Panc1 (cell line): ENCODE measurements at regions not wholly inside any gene's neighbourhood (a gene's known extent, or its start where the extent isn't known, plus 50 kb on each side); places are given as distances from the start of the nearest gene placed in this dataset.

ENCODE experiments used
- ATAC-seq: fragments of 200-7000 bp; cut with Tn5 transposase; 2 replicates; pipeline ENCODE4 v1.9.1; 2020; ENCODE audit warnings: mild to moderate bottlenecking, moderate library complexity
- BruUV-seq: library from RNA; stranded (reverse); fragments of 400-500 nt; replicated peaks from 2 replicates; lab custom pipeline; 2021; lab: Mats Ljungman, UMichigan
- CTCF ChIA-PET: fragments of 300-600 bp; sonication (Branson Sonifier 250); formaldehyde crosslinking; loops from one replicate; lab custom pipeline; 2022; ENCODE audit warnings: antibody characterized with exemption; lab: Charles Lee
- POLR2A ChIA-PET: fragments of 300-600 bp; sonication (Branson Sonifier 250); formaldehyde crosslinking; loops from one replicate; lab custom pipeline; 2022; ENCODE audit warnings: antibody characterized with exemption; lab: Charles Lee
- DNase-seq: peaks from one replicate; pipeline ENCODE4 v3.0.0-alpha.2; 2010; ENCODE audit warnings: low read depth, low spot score
- H3K27ac ChIP-seq: 2 replicates; pipeline ENCODE4 v1.5.1; 2011; ENCODE audit warnings: mild to moderate bottlenecking, low read length, inconsistent platforms
- H3K27me3 ChIP-seq: fragments of 200-500 bp; sonication (Bioruptor generic); 2 replicates; pipeline ENCODE4 v1.6.0; 2014; ENCODE audit warnings: low read length, inconsistent platforms; ENCODE audit not compliant: control insufficient read depth, insufficient read depth
- H3K36me3 ChIP-seq: fragments of 200-500 bp; sonication (Bioruptor generic); 2 replicates; pipeline ENCODE4 v1.5.1; 2014; ENCODE audit warnings: inconsistent platforms, mild to moderate bottlenecking, low read length, moderate library complexity; ENCODE audit not compliant: control insufficient read depth, insufficient read depth
- H3K4me1 ChIP-seq: 2 replicates; pipeline ENCODE4 v1.5.1; 2011; ENCODE audit warnings: inconsistent platforms, mild to moderate bottlenecking, low read length, moderate library complexity; ENCODE audit not compliant: control insufficient read depth, insufficient read depth
- H3K4me3 ChIP-seq, 2 experiments: 2 replicates each; pipeline ENCODE4 v1.5.1; 2011 to 2012; ENCODE audit warnings: low read depth in 2 of 2, low read length in 2 of 2, mild to moderate bottlenecking in 2 of 2, inconsistent platforms in 1 of 2, moderate library complexity in 1 of 2
- H3K9me3 ChIP-seq: fragments of 200-500 bp; sonication (Bioruptor generic); 2 replicates; pipeline ENCODE4 v1.5.1; 2014; ENCODE audit warnings: low read depth, mild to moderate bottlenecking, inconsistent platforms, low read length, moderate library complexity; ENCODE audit not compliant: control insufficient read depth, insufficient read depth
- POLR2AphosphoS5 ChIP-seq: IDR thresholded peaks from 2 replicates; pipeline ENCODE4 v1.6.1; 2012; ENCODE audit warnings: mild to moderate bottlenecking, low read depth, low read length, moderate library complexity
- SIN3A ChIP-seq: IDR thresholded peaks from 2 replicates; pipeline ENCODE4 v1.6.1; 2012; ENCODE audit warnings: low read depth, mild to moderate bottlenecking, low read length, moderate library complexity, borderline replicate concordance; ENCODE audit not compliant: insufficient read depth
- TCF7L2 ChIP-seq: IDR thresholded peaks from 2 replicates; pipeline ENCODE4 v1.6.1; 2011; ENCODE audit warnings: mild to moderate bottlenecking, low read depth, low read length, inconsistent platforms
- in situ Hi-C: cut with HindIII; loops from 2 replicates; pipeline ENCODE4 v1.10.0; 2016; ENCODE audit warnings: low sequenced_read_pairs, low pct_unique_long_range_greater_than_20kb
- intact Hi-C: fragments of 100-400 bp; cut with micrococcal nuclease; formaldehyde crosslinking; loops from one replicate; pipeline ENCODE4 v1.10.0; 2022; ENCODE audit not compliant: unreplicated experiment
- TF ChIP-seq, protein P1 (sequence below), 2 experiments: IDR thresholded peaks; 2 replicates each; pipeline ENCODE4 v1.6.1; 2011 to 2012; ENCODE audit warnings: low read depth in 2 of 2, control low read depth in 1 of 2, low read length in 1 of 2, mild to moderate bottlenecking in 1 of 2, moderate library complexity in 1 of 2; ENCODE audit not compliant: insufficient read depth in 1 of 2
- TF ChIP-seq, protein P2 (sequence below): fragments of 450-650 bp; IDR thresholded peaks from 2 replicates; pipeline ENCODE4 v1.5.1; 2017; ENCODE audit warnings: mild to moderate bottlenecking

DNA sequence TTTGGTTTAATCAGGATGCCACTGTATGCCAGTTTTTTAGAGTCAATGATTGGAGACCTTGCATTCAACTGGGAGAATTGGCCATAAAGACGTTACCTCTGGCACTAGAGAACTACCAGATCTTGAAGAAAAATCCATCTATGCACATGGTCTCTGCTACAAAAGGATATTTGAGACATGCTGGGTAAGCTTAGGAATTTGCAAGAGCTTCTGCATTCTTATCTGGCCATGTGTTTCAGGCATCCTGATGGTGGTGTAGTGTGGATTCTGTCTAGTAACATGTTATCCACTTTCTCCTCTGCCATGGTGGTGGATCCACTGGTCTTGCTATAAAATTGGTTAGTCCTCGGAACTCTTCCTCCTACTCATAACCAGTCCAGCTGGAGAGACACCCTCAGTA lies 185.3 kb upstream of the WDFY3 start:
- no peak overlapping the region for H3K27ac ChIP-seq
- in situ Hi-C loops (no loop called here), intact Hi-C loops (no loop called here)
- no peaks in the 10 kb centered on the region for H3K36me3 ChIP-seq
- H3K4me3 ChIP-seq = no peak overlapping the region
- ChIA-PET POLR2A (no interaction called here), CTCF (no interaction called here)
- H3K4me1 ChIP-seq = peaks cover 3% of the 10 kb centered on the region; the same call in 1 of the 2 replicates
- TF ChIP-seq, protein P1, sequence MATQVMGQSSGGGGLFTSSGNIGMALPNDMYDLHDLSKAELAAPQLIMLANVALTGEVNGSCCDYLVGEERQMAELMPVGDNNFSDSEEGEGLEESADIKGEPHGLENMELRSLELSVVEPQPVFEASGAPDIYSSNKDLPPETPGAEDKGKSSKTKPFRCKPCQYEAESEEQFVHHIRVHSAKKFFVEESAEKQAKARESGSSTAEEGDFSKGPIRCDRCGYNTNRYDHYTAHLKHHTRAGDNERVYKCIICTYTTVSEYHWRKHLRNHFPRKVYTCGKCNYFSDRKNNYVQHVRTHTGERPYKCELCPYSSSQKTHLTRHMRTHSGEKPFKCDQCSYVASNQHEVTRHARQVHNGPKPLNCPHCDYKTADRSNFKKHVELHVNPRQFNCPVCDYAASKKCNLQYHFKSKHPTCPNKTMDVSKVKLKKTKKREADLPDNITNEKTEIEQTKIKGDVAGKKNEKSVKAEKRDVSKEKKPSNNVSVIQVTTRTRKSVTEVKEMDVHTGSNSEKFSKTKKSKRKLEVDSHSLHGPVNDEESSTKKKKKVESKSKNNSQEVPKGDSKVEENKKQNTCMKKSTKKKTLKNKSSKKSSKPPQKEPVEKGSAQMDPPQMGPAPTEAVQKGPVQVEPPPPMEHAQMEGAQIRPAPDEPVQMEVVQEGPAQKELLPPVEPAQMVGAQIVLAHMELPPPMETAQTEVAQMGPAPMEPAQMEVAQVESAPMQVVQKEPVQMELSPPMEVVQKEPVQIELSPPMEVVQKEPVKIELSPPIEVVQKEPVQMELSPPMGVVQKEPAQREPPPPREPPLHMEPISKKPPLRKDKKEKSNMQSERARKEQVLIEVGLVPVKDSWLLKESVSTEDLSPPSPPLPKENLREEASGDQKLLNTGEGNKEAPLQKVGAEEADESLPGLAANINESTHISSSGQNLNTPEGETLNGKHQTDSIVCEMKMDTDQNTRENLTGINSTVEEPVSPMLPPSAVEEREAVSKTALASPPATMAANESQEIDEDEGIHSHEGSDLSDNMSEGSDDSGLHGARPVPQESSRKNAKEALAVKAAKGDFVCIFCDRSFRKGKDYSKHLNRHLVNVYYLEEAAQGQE (IDR thresholded peaks at IDR 0.05; ENCODE audit: insufficient read depth in 1 of 2, low read depth in 2 of 2, low read length in 1 of 2) = no peak
- TF ChIP-seq POLR2AphosphoS5 = no peak
- ATAC-seq = no peak
- no peaks in the 10 kb centered on the region for H3K27me3 ChIP-seq
- DNase-seq = no peak
- H3K9me3 ChIP-seq = no peaks in the 10 kb centered on the region
- no TSS peak for BruUV-seq

DNA sequence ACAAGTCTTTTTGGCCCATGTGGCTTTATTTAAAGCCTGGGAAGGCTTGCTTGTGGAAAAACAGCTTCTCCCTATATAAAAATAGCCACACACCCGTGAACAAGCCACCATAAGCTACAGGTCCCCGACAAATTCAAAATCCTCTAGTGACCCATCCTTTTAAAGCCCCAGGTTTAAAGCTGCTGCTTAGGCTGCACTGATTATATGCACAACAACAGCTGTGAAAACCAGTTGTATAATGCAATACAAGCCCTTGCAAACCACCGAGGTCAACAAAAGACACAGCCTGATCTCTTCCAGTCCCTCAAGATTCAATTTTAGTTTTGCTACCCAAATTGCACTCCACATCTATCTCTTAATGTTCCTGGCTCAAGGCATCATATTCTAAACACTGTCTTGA lies 186.0 kb upstream of the WDFY3 start:
- Histone ChIP-seq H3K4me3 (no peak overlapping the region), H3K27ac (no peak overlapping the region), H3K36me3 (no peaks in the 10 kb centered on the region), H3K4me1 (peaks cover 3% of the 10 kb centered on the region; the same call in 1 of the 2 replicates), H3K27me3 (no peaks in the 10 kb centered on the region), H3K9me3 (no peaks in the 10 kb centered on the region)
- intact Hi-C loops = no loop called here
- no TSS peak for BruUV-seq
- CTCF ChIA-PET = no interaction called here
- in situ Hi-C loops = no loop called here
- ATAC-seq (no peak), DNase-seq (no peak)
- TF ChIP-seq, protein P1 (IDR thresholded peaks at IDR 0.05; ENCODE audit: insufficient read depth in 1 of 2, low read depth in 2 of 2, low read length in 1 of 2) = no peak
- POLR2A ChIA-PET = no interaction called here

DNA sequence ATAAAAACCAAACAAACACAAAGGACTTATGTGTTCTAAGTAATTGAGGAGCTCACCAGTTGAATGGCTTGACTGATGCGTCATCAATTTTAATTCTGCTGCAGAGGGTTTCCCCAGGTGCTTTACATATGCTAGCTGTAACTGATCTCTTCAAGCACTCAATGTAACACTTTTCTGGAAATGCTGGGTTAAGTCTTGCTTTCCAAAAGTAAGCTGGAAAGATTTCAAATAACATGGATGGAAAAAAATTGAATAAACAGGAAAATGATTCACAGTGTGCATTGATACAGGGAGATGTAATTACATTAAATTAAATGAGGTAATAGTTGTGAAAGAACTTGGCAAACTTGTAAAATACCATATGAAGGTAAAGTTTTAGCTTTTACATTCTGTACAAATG lies 186.7 kb upstream of the WDFY3 start:
- DNase-seq (no peak), ATAC-seq (no peak)
- Histone ChIP-seq H3K4me1 (no peaks in the 10 kb centered on the region), H3K36me3 (no peaks in the 10 kb centered on the region), H3K4me3 (no peak overlapping the region), H3K9me3 (no peaks in the 10 kb centered on the region), H3K27me3 (no peaks in the 10 kb centered on the region), H3K27ac (no peak overlapping the region)
- TF ChIP-seq SIN3A = no peak
- TF ChIP-seq, protein P1 (IDR thresholded peaks at IDR 0.05; ENCODE audit: insufficient read depth in 1 of 2, low read depth in 2 of 2, low read length in 1 of 2) = no peak
- TF ChIP-seq, protein P2, sequence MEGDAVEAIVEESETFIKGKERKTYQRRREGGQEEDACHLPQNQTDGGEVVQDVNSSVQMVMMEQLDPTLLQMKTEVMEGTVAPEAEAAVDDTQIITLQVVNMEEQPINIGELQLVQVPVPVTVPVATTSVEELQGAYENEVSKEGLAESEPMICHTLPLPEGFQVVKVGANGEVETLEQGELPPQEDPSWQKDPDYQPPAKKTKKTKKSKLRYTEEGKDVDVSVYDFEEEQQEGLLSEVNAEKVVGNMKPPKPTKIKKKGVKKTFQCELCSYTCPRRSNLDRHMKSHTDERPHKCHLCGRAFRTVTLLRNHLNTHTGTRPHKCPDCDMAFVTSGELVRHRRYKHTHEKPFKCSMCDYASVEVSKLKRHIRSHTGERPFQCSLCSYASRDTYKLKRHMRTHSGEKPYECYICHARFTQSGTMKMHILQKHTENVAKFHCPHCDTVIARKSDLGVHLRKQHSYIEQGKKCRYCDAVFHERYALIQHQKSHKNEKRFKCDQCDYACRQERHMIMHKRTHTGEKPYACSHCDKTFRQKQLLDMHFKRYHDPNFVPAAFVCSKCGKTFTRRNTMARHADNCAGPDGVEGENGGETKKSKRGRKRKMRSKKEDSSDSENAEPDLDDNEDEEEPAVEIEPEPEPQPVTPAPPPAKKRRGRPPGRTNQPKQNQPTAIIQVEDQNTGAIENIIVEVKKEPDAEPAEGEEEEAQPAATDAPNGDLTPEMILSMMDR = no peak
- no peak for TF ChIP-seq TCF7L2
- no peak for TF ChIP-seq POLR2AphosphoS5
- ChIA-PET POLR2A (no interaction called here), CTCF (interaction anchor here (0.6 kb wide), 1 partner anchor 716 kb away, joined by 4 read pairs; no protein-coding TSS in a partner anchor)
- in situ Hi-C loops = no loop called here
- intact Hi-C loops = no loop called here
- no TSS peak for BruUV-seq
